NCI-H1417 (cell line): ENCODE measurements at regions not wholly inside any gene's neighbourhood (a gene's known extent, or its start where the extent isn't known, plus 50 kb on each side); places are given as distances from the start of the nearest gene placed in this dataset.

Source experiments
- DNase-seq, 3 experiments: peaks; one replicate each; lab custom pipeline; 2025; lab: John Stamatoyannopoulos, UW

DNA sequence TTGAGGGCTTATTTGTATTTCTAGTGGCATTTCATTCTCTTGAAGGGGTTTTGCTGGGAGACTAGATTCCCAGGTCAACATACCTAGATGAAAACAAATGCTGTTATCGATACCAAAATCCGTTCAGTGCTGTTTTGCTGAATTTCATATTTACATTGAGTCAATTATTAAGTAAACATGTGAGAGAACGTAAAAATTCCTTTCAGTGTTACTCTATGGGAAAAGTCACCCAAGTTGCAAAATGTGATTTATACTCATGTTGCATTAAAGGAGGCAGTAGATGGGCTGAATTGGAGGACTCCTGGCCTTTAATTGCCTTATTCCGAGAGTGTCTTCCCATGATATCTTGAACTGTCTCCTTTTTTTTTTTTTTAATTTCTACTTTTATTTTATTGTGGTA, 1011.3 kb upstream of the NR2F2 start:
- DNase-seq, result no peak

GRCh38 chr15:95323796-95324195, 1006.7 kb upstream of the NR2F2 start:
- no peak for DNase-seq

- DNase-seq, result no peak
These were observed 1005.8 kb upstream of the NR2F2 start for GRCh38 chr15:95324656-95325055.

DNA sequence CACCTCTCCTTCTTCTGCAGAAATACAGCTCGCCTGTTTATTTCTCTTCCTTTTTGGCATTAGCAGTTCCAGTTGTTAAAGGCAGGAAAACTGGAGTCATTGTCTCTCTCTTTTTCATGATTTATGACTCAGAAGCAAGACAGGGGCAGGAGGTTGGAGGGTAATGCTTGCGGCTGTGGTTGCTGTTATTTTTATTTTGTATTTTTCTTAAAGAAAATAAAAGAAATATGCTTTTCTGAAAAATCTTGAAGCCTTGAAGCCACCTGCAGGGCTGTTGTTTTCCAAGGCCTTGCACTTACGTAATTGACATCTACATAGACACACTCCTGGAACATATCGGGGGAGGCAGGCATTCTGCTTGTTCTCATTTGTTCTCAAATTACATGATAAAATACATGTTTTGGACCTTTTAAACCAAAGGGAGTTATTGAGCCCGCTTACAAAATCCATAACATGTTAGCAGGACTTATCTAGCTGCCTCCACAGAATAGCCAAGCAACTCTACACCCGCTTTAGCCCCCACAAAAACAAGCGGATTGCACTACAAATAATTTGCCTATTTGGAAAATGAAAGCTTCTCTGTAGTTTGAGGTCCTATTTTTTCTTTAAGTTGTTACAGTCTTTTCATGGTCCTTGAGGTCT, 1004.6 kb upstream of the NR2F2 start:
- DNase-seq, result no peak

GRCh38 chr15:95326431-95327182, 1003.9 kb upstream of the NR2F2 start:
- peak in 2 of 3 experiments; percentile 65 to 67 for DNase-seq

DNA sequence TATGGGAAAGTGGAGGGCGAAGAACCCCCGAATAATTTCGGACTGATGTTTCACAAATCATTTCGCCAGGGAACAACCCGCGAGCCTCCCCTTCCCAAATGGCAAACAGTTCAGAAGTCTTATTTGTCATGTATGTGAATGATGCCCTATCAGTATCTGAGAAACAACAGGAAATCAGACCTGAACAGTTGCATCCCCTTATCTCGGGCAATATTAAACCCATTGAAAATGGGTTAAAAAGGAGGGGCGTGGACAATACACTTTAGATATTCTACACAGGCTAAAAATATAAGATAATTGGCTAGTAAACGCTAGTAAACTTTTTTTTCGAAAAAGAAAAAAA, 1003.3 kb upstream of the NR2F2 start:
- peak in 1 of 3 experiments; percentile 30 for DNase-seq

- DNase-seq, result peak in 2 of 3 experiments; percentile 16 to 37
These were observed 1002.8 kb upstream of the NR2F2 start for GRCh38 chr15:95327661-95328060.

GRCh38 chr15:95328559-95328958, 1001.9 kb upstream of the NR2F2 start:
- no peak for DNase-seq

DNA sequence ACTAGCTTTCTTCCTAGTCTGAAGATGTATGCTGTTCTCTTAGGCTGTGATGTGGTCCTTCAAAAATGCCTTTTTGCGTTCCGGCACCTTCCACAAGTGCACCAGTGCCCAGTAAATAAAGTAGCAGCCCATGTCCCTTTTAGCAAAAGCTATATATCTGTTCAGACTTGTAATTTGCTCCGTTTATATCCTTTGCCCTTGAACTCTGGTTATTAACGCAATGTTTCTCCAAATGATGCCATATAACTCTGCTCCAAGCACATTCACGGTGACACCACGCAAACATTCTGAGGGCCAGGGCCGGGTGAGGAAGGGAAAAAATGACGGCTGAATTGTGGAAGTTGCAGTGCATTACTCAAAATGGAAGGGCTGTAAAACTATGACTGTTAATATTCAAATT, 1001.1 kb upstream of the NR2F2 start:
- DNase-seq, result no peak

- no peak for DNase-seq
These were observed 988.8 kb upstream of the NR2F2 start for GRCh38 chr15:95341686-95342085.

GRCh38 chr15:95345867-95346266, 984.6 kb upstream of the NR2F2 start:
- DNase-seq, result no peak

DNA sequence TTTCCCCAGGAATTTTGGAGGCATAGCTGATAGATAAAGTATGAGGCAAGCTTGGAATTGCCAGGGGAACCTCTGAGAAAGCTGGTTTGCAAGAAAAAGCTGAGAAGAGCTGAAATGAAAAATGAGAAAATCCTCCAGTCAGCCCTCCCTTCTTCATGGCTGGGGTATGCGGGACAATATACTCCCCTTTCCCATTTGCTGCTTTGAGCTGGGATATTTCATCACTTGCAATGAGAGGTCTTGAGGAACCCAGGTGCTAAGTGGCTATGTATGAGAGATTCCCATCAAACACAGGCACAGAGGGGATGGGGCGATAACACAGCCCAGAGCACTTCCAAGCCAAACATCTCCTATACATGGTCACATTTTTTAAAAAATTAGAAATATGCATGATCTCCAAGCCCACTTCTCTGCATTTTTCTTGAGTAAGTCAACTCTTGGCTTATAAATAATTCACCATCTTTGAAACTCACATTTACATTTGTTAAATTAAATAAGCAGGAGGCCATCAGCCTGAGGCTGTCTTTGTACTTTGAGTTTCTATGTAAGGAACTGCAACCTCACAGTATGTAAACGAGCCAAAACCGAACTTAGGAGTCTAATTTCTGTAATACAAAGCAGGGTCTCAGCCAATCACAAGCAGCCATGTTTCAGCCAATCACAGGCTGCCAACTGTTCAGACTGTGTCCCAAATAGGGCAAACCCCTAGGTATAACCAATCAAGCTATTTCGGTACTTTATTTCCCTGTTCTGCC, 983.6 kb upstream of the NR2F2 start:
- no peak for DNase-seq

DNA sequence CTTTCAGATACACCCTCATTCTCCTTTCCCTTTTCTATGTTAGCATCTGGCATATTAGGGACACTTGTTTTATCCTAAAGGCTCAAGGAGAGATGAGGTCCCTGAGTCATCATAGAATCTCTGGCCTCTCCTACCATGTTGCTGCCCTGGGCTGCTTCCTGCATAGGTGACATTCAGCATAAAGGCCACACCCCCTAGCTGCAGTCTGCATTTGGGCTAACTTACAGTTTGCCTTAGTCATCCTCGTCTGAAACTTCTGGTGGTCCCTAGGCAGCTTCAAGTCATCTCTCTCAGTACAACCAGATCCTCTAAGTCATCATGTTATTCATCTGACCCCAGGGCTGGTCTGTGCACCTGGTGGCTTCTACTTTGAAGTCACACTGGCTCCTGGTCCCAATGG, 982.7 kb upstream of the NR2F2 start:
- no peak for DNase-seq

GRCh38 chr15:95350908-95351307, 979.6 kb upstream of the NR2F2 start:
- no peak for DNase-seq

GRCh38 chr15:95352631-95353187, 977.8 kb upstream of the NR2F2 start:
- no peak for DNase-seq

GRCh38 chr15:95353512-95353911, 977.0 kb upstream of the NR2F2 start:
- no peak for DNase-seq

GRCh38 chr15:95359966-95360365, 970.5 kb upstream of the NR2F2 start:
- DNase-seq, result no peak

DNA sequence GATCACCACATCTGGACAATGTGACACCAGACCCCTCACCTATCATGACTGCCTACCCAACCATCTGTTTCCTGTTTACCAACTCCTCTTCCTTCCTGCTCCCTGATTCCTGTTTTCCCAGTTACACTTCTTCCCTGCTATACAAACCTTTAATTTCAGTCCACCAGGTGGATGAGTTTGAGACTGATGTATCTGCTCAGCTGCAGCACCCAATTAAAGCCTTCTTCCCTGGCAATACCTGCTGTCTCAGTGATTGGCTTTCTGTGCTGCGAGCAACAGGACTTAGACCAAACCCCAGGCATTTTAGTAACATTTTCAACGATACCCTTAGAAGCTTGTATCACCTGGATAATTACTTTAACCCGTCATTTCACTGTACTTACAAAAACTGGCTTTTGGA, 968.2 kb upstream of the NR2F2 start:
- DNase-seq, result no peak

- DNase-seq, result peak in 1 of 3 experiments; percentile 83
These were observed 966.9 kb upstream of the NR2F2 start for GRCh38 chr15:95363646-95364045.

DNA sequence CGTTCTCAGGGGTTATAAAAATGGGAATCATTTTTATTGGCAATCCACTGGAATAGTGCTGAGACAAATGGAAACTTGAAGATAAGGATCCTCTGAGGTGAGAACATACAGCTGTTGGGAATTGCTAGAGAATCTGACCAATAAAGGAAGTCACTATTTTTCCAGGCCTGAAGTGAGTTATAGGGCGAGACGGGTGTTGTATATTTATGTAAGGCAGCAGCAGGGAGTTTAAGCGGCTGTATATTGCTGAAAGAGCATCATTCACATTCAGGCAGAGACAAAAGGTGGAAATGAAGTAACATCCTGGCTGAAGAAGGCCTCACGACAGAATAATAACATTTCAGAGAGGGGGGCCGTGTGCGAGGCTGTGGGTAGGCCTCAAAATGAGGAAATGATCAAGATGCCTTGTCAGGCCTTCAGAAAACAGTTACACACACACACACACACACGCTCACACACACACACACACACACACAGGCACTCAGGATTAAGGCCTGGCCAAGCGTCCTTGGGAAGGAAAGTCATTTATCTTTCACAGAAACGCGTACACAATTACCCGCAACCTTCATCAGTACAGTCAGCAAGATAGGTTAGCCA, 964.9 kb upstream of the NR2F2 start:
- DNase-seq, result no peak

DNA sequence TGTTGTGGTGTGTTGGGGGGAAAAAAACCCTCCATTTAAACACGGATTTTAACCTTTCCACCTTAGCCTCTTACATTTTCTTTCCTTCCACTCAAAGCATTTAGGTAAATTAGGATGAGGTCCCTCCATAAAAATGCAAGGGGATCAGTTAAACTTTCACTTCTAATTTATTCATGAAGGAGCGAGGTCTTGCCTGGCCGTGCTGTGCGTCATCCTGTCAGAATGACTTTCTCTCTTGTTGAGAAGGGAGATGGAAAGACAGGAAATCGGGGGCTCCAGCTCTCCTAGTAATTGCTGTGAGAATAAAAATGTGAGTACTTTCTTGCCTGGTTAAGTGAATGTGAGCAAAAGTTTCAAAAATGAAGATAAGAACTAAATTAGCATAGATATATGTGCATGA, 962.3 kb upstream of the NR2F2 start:
- DNase-seq, result no peak
